ENCODE measurements at regions not wholly inside any gene's neighbourhood (a gene's known extent, or its start where the extent isn't known, plus 50 kb on each side); places are given as distances from the start of the nearest gene placed in this dataset.

- peaks cover 23% of the 10 kb centered on the region for H3K4me1 Mint-ChIP-seq
- no peak overlapping the region for H3K4me3 ChIP-seq
- H2AFZ ChIP-seq: no peak overlapping the region
- ATAC-seq: no peak
- no peaks in the 10 kb centered on the region for H3K36me3 Mint-ChIP-seq (ENCODE audit: low read depth)
- TF ChIP-seq ZNF114 (CRISPR knock-in tag; IDR thresholded peaks at IDR 0.05) (no peak), JUNB (IDR thresholded peaks at IDR 0.05; ENCODE audit: unreplicated experiment) (no peak), CREB1 (CRISPR knock-in tag; IDR thresholded peaks at IDR 0.05; ENCODE audit: low read depth) (no peak), STAT1 (IDR thresholded peaks at IDR 0.05; ENCODE audit: unreplicated experiment) (no peak), EZH2 (IDR thresholded peaks at IDR 0.05; ENCODE audit: low read depth, unreplicated experiment) (no peak), EZH2phosphoT487 (IDR thresholded peaks at IDR 0.05; ENCODE audit: unreplicated experiment) (no peak)
- no peaks in the 10 kb centered on the region for H4K20me1 ChIP-seq (replicated peaks; ENCODE audit: insufficient read depth)
- peaks cover 2% of the 10 kb centered on the region for H3K27me3 Mint-ChIP-seq (ENCODE audit: insufficient read depth, low read depth, poor library complexity)
- no peak overlapping the region for H3K4me3 Mint-ChIP-seq
- DNase-seq (ENCODE audit: low spot score): no peak
- no peaks in the 10 kb centered on the region; the same call in 1 of the 2 replicates for H3K9me2 ChIP-seq (ENCODE audit: insufficient read depth)
- no peak overlapping the region for H3K27ac ChIP-seq (ENCODE audit: low read depth)
- H3K27me3 ChIP-seq (ENCODE audit: insufficient read depth): no peaks in the 10 kb centered on the region
- H3K9me3 Mint-ChIP-seq: no peaks in the 10 kb centered on the region
- H3K4me1 ChIP-seq (ENCODE audit: insufficient read depth): peaks cover 27% of the 10 kb centered on the region
- no peak overlapping the region for H3K4me2 ChIP-seq
- no peak overlapping the region for H3K27ac Mint-ChIP-seq
- no peaks in the 10 kb centered on the region for H3K36me3 ChIP-seq (ENCODE audit: insufficient read depth)
- H3K79me2 ChIP-seq (replicated peaks; ENCODE audit: insufficient read depth): no peaks in the 10 kb centered on the region
- H3F3A ChIP-seq (replicated peaks; ENCODE audit: low read depth): no peaks in the 10 kb centered on the region
Measured at GRCh38 chr4:156501962-156502361, 469.6 kb downstream of the PDGFC start.

- Histone ChIP-seq H3K4me1 (ENCODE audit: insufficient read depth) (peaks cover 18% of the 10 kb centered on the region), H3K27ac (ENCODE audit: low read depth) (no peak overlapping the region), H3K4me3 (no peak overlapping the region), H3K9me2 (ENCODE audit: insufficient read depth) (no peaks in the 10 kb centered on the region; the same call in 1 of the 2 replicates), H2AFZ (no peak overlapping the region), H3K36me3 (ENCODE audit: insufficient read depth) (no peaks in the 10 kb centered on the region), H3K79me2 (replicated peaks; ENCODE audit: insufficient read depth) (no peaks in the 10 kb centered on the region), H3K27me3 (ENCODE audit: insufficient read depth) (no peaks in the 10 kb centered on the region), H4K20me1 (replicated peaks; ENCODE audit: insufficient read depth) (no peaks in the 10 kb centered on the region), H3F3A (replicated peaks; ENCODE audit: low read depth) (no peaks in the 10 kb centered on the region), H3K4me2 (no peak overlapping the region)
- Mint-ChIP-seq H3K36me3 (ENCODE audit: low read depth) (no peaks in the 10 kb centered on the region), H3K4me1 (peaks cover 15% of the 10 kb centered on the region), H3K9me3 (no peaks in the 10 kb centered on the region), H3K27ac (peak overlapping the region; percentile 54; the same call in 1 of the 2 replicates), H3K4me3 (no peak overlapping the region), H3K27me3 (ENCODE audit: insufficient read depth, low read depth, poor library complexity) (peaks cover 2% of the 10 kb centered on the region)
- ATAC-seq (no peak), DNase-seq (ENCODE audit: low spot score) (no peak)
- TF ChIP-seq ZNF462 (CRISPR knock-in tag; IDR thresholded peaks at IDR 0.05) (no peak), STAT1 (IDR thresholded peaks at IDR 0.05; ENCODE audit: unreplicated experiment) (no peak), REST (IDR thresholded peaks at IDR 0.05; ENCODE audit: unreplicated experiment) (no peak), ZNF331 (CRISPR knock-in tag; IDR thresholded peaks at IDR 0.05; ENCODE audit: low read depth) (no peak), EZH2 (IDR thresholded peaks at IDR 0.05; ENCODE audit: low read depth, unreplicated experiment) (no peak), ZNF114 (CRISPR knock-in tag; IDR thresholded peaks at IDR 0.05) (no peak), CREB1 (CRISPR knock-in tag; IDR thresholded peaks at IDR 0.05; ENCODE audit: low read depth) (no peak), CTCF (conservative IDR thresholded peaks at IDR 0.05; ENCODE audit: low read depth in 2 of 2) (no peak), POLR2AphosphoS5 (IDR thresholded peaks at IDR 0.05; ENCODE audit: low read depth) (no peak), JUNB (IDR thresholded peaks at IDR 0.05; ENCODE audit: unreplicated experiment) (no peak)
Measured at GRCh38 chr4:156499684-156500083, 471.9 kb downstream of the PDGFC start.

All from GM23338 (cell line).